PFSK-1 (cell line): ENCODE measurements at regions not wholly inside any gene's neighbourhood (a gene's known extent, or its start where the extent isn't known, plus 50 kb on each side); places are given as distances from the start of the nearest gene placed in this dataset.

ENCODE experiments used
- FOXP2 ChIP-seq: optimal IDR thresholded peaks from 2 replicates; pipeline ENCODE3; 2011; ENCODE audit warnings: borderline replicate concordance, control low read depth, inconsistent platforms; ENCODE audit not compliant: insufficient read depth; ENCODE audit errors: extremely low read length, extremely low read depth
- POLR2AphosphoS5 ChIP-seq: IDR thresholded peaks from 2 replicates; pipeline ENCODE4 v1.6.1; 2012; ENCODE audit warnings: low read depth, mild to moderate bottlenecking, control low read depth, low read length, moderate library complexity
- REST ChIP-seq, 2 experiments: IDR thresholded peaks; 2 replicates each; pipeline versions ENCODE4 v1.6.1 to v1.8.0; 2011 to 2012; ENCODE audit warnings: low read depth in 2 of 2, low read length in 2 of 2, control low read depth in 1 of 2, inconsistent platforms in 1 of 2, mild to moderate bottlenecking in 1 of 2, moderate library complexity in 1 of 2; ENCODE audit not compliant: insufficient read depth in 1 of 2
- SIN3A ChIP-seq: IDR thresholded peaks from 2 replicates; pipeline ENCODE4 v1.6.1; 2012; ENCODE audit warnings: mild to moderate bottlenecking, low read length, moderate library complexity, borderline replicate concordance; ENCODE audit not compliant: insufficient read depth
- TAF1 ChIP-seq: IDR thresholded peaks from 2 replicates; pipeline ENCODE4 v1.6.1; 2012; ENCODE audit warnings: low read length, control low read depth, borderline replicate concordance; ENCODE audit not compliant: insufficient read depth

GRCh38 chr18:55041366-55041765, 82.1 kb upstream of the CCDC68 start:
- no peak for TF ChIP-seq POLR2AphosphoS5
- TF ChIP-seq REST (IDR thresholded peaks at IDR 0.05; ENCODE audit: insufficient read depth in 1 of 2, low read depth in 2 of 2, low read length in 2 of 2), result no peak
- TF ChIP-seq FOXP2, result no peak
- no peak for TF ChIP-seq SIN3A
- TF ChIP-seq TAF1, result no peak

- no peak for TF ChIP-seq SIN3A
- TF ChIP-seq REST (IDR thresholded peaks at IDR 0.05; ENCODE audit: insufficient read depth in 1 of 2, low read depth in 2 of 2, low read length in 2 of 2), result no peak
- TF ChIP-seq POLR2AphosphoS5, result no peak
- no peak for TF ChIP-seq TAF1
- no peak for TF ChIP-seq FOXP2
These were observed 78.9 kb upstream of the CCDC68 start for GRCh38 chr18:55038162-55038561.

DNA sequence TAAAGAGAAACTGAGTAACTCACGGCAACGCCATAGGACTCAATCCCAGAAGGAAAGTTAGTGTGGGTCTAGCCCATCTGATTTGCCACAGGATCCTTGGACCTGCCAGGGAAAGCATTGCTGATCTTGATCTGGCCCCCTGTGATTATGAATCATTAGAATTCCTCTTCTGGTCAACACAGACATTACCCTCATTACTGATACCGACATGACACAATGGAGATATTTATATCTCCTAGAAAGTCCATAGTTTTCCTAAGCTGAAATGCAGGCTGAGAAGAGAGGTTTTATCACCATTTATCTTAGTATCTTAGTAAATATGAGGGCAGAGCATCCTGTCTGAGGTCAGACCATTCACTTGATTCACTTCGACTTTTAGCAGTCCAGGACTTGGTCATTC, 75.5 kb upstream of the CCDC68 start:
- TF ChIP-seq TAF1 (no peak), POLR2AphosphoS5 (no peak), FOXP2 (no peak), REST (IDR thresholded peaks at IDR 0.05; ENCODE audit: insufficient read depth in 1 of 2, low read depth in 2 of 2, low read length in 2 of 2) (no peak), SIN3A (no peak)

DNA sequence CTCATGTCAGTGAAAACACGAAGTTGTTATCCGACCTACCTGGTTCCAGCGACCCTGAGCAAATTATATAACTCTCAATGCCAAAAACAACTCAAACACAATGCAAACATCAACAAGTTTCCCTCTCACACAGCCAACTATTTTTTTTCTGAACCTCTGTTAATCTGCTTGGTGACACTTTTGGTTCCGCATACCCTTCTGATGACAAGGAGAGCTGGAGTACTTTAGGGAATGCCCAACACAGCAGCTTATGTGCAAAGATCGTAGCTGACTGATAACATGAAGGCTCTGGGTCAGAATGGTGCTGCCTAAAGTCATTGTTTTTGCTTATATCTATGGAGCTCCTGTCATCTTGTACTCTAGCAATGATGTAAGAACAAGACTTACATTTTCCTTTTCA, 72.7 kb upstream of the CCDC68 start:
- TF ChIP-seq TAF1 (no peak), POLR2AphosphoS5 (no peak), SIN3A (no peak), REST (IDR thresholded peaks at IDR 0.05; ENCODE audit: insufficient read depth in 1 of 2, low read depth in 2 of 2, low read length in 2 of 2) (no peak), FOXP2 (no peak)

DNA sequence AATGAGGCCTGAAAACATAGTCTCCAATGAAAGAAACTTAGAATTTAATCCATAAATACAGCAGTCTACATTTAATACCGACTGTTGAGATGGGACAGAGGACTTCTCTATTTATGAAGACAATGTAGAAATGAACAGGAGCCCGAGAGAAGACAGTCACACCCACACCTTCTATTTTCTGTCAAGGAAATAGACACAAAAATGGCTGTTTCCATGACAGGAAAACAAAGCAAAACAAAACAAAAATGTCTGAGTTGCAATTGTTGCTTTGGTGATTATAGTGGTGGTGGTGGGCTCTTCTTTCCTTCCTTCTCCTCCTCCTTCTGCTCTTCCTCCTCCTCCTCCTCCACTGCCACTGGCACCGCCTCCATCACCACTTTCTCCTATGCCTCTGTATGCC, 72.3 kb upstream of the CCDC68 start:
- TF ChIP-seq TAF1 (no peak), REST (IDR thresholded peaks at IDR 0.05; ENCODE audit: insufficient read depth in 1 of 2, low read depth in 2 of 2, low read length in 2 of 2) (no peak), FOXP2 (no peak), POLR2AphosphoS5 (no peak), SIN3A (no peak)
